Omental fat pad (tissue), 3 donors: ENCODE measurements at regions not wholly inside any gene's neighbourhood (a gene's known extent, or its start where the extent isn't known, plus 50 kb on each side); places are given as distances from the start of the nearest gene placed in this dataset.
"Not testable (repeated sequence)": the region's sequence is repeated elsewhere in the genome, so short reads cannot be mapped to it uniquely, and the experiment has no call there.

Experiments
- ATAC-seq: fragments of 150-250 bp; one replicate; pipeline ENCODE4 v1.9.1; 2016; ENCODE audit warnings: mild to moderate bottlenecking, moderate library complexity; ENCODE audit not compliant: low FRiP score
- DNase-seq: peaks from one replicate; pipeline ENCODE4 v3.0.0-alpha.2; 2019; ENCODE audit warnings: low spot score
- CTCF ChIP-seq, 3 donors: fragments of 450-650 bp; IDR thresholded peaks; one replicate each; pipeline ENCODE4 v1.5.1; 2016 to 2017; ENCODE audit warnings: antibody characterized with exemption in 3 of 3, mild to moderate bottlenecking in 3 of 3, moderate library complexity in 2 of 3

GRCh38 chr1:103275725-103276124 is 167.4 kb upstream of the COL11A1 start:
- TF ChIP-seq CTCF (IDR thresholded peaks at IDR 0.05) = no peak
- DNase-seq (no peak), ATAC-seq (no peak)

GRCh38 chr1:103274886-103275285 is 166.6 kb upstream of the COL11A1 start:
- DNase-seq (no peak), ATAC-seq (no peak)
- no peak for TF ChIP-seq CTCF (IDR thresholded peaks at IDR 0.05)

GRCh38 chr1:103273106-103273505 is 164.8 kb upstream of the COL11A1 start:
- ATAC-seq = no peak
- TF ChIP-seq CTCF (IDR thresholded peaks at IDR 0.05) = no peak
- no peak for DNase-seq

- not testable (repeated sequence) for ATAC-seq
Observed at GRCh38 chr1:103271471-103271870, 163.1 kb upstream of the COL11A1 start.

GRCh38 chr1:103267893-103268292 is 159.6 kb upstream of the COL11A1 start:
- DNase-seq (no peak), ATAC-seq (no peak)
- no peak for TF ChIP-seq CTCF (IDR thresholded peaks at IDR 0.05)

More at GRCh38 chr1:103271471-103271870, 163.1 kb upstream of the COL11A1 start:
- DNase-seq = not testable (repeated sequence)

- no peak for ATAC-seq
- TF ChIP-seq CTCF (IDR thresholded peaks at IDR 0.05) = no peak
- no peak for DNase-seq
Observed at GRCh38 chr1:103267266-103267665, 158.9 kb upstream of the COL11A1 start.

GRCh38 chr1:103266036-103266435 is 157.7 kb upstream of the COL11A1 start:
- no peak for ATAC-seq
- no peak for TF ChIP-seq CTCF (IDR thresholded peaks at IDR 0.05)
- DNase-seq = no peak

GRCh38 chr1:103265551-103265950 is 157.2 kb upstream of the COL11A1 start:
- ATAC-seq (peak; percentile 19), DNase-seq (no peak)
- no peak for TF ChIP-seq CTCF (IDR thresholded peaks at IDR 0.05)
